HuH-7.5 (cell line): ENCODE measurements at regions not wholly inside any gene's neighbourhood (a gene's known extent, or its start where the extent isn't known, plus 50 kb on each side); places are given as distances from the start of the nearest gene placed in this dataset.

ENCODE experiments used
- DNase-seq: peaks from one replicate; pipeline ENCODE4 v3.0.0; 2011; ENCODE audit warnings: low spot score

- no peak for DNase-seq
Measured at GRCh38 chr15:37165395-37165794, 65.0 kb upstream of the MEIS2 start.

GRCh38 chr15:37166402-37166801, 66.1 kb upstream of the MEIS2 start:
- DNase-seq, result no peak

GRCh38 chr15:37181339-37181738, 81.0 kb upstream of the MEIS2 start:
- no peak for DNase-seq

- DNase-seq, result no peak
Measured at GRCh38 chr15:37199545-37199944, 99.2 kb upstream of the MEIS2 start.

- no peak for DNase-seq
Measured at GRCh38 chr15:37203050-37203449, 102.7 kb upstream of the MEIS2 start.

GRCh38 chr15:37204692-37205091, 104.3 kb upstream of the MEIS2 start:
- DNase-seq, result no peak

- no peak for DNase-seq
Measured at GRCh38 chr15:37206690-37207089, 106.3 kb upstream of the MEIS2 start.

GRCh38 chr15:37208146-37209040, 108.0 kb upstream of the MEIS2 start:
- no peak for DNase-seq

GRCh38 chr15:37209041-37209363, 108.7 kb upstream of the MEIS2 start:
- no peak for DNase-seq

GRCh38 chr15:37217567-37217966, 117.2 kb upstream of the MEIS2 start:
- peak; percentile 6 for DNase-seq

GRCh38 chr15:37218351-37218916, 118.1 kb upstream of the MEIS2 start:
- no peak for DNase-seq

- DNase-seq, result no peak
Measured at GRCh38 chr15:37219211-37219701, 118.9 kb upstream of the MEIS2 start.

GRCh38 chr15:37220949-37221670, 120.8 kb upstream of the MEIS2 start:
- DNase-seq, result no peak

- no peak for DNase-seq
Measured at GRCh38 chr15:37221671-37222145, 121.4 kb upstream of the MEIS2 start.

GRCh38 chr15:37223089-37223488, 122.7 kb upstream of the MEIS2 start:
- no peak for DNase-seq

- DNase-seq, result no peak
Measured at GRCh38 chr15:37229855-37230619, 129.7 kb upstream of the MEIS2 start.

- DNase-seq, result no peak
Measured at GRCh38 chr15:37245358-37245757, 145.0 kb upstream of the MEIS2 start.

GRCh38 chr15:37246065-37246464, 145.7 kb upstream of the MEIS2 start:
- DNase-seq, result no peak

- DNase-seq, result no peak
Measured at GRCh38 chr15:37246856-37247255, 146.5 kb upstream of the MEIS2 start.

- no peak for DNase-seq
Measured at GRCh38 chr15:37249249-37249648, 148.9 kb upstream of the MEIS2 start.

- DNase-seq, result no peak
Measured at GRCh38 chr15:37252530-37252929, 152.2 kb upstream of the MEIS2 start.

- DNase-seq, result no peak
Measured at GRCh38 chr15:37253877-37254276, 153.5 kb upstream of the MEIS2 start.
